Cardiac muscle cell (in vitro differentiated cells and primary cell): ENCODE measurements at regions not wholly inside any gene's neighbourhood (a gene's known extent, or its start where the extent isn't known, plus 50 kb on each side); places are given as distances from the start of the nearest gene placed in this dataset.
A peak's percentile ranks its signal among the peaks of the same experiment; 100 is the strongest.

Source experiments
- DNase-seq, 2 donors: peaks; one replicate each; pipeline versions ENCODE4 v3.0.0 to v3.0.0-alpha.2; 2010 to 2017; ENCODE audit warnings: low read depth in 1 of 2, low spot score in 1 of 2
- H3K27ac ChIP-seq: fragments of 200-600 bp; sonication (generic); 2 replicates; pipeline ENCODE4 v1.5.1; 2016
- H3K27me3 ChIP-seq: fragments of 200-600 bp; sonication (generic); 2 replicates; pipeline ENCODE4 v1.6.0; 2016; ENCODE audit warnings: control low read depth
- H3K36me3 ChIP-seq: fragments of 200-600 bp; sonication (generic); 2 replicates; pipeline ENCODE4 v1.5.1; 2016; ENCODE audit warnings: control low read depth
- H3K4me1 ChIP-seq: fragments of 200-600 bp; sonication (generic); 2 replicates; pipeline ENCODE4 v1.8.1; 2017; ENCODE audit warnings: low read depth, mild to moderate bottlenecking, mixed run types
- H3K4me3 ChIP-seq: fragments of 200-600 bp; sonication (generic); 2 replicates; pipeline ENCODE4 v1.5.1; 2016; ENCODE audit warnings: mild to moderate bottlenecking
- H3K9me3 ChIP-seq: fragments of 200-600 bp; sonication (generic); 2 replicates; pipeline ENCODE4 v1.5.1; 2017; ENCODE audit warnings: low read depth, mild to moderate bottlenecking, control low read depth
- CTCF ChIP-seq: IDR thresholded peaks from 2 replicates; pipeline ENCODE4 v1.5.1; 2012; ENCODE audit warnings: low read depth, mild to moderate bottlenecking, low read length

GRCh38 chr2:76275788-76276187 lies 565.1 kb upstream of the GCFC2 start:
- Histone ChIP-seq H3K4me1 (no peaks in the 10 kb centered on the region), H3K4me3 (no peak overlapping the region), H3K9me3 (no peaks in the 10 kb centered on the region), H3K36me3 (no peaks in the 10 kb centered on the region), H3K27me3 (no peaks in the 10 kb centered on the region), H3K27ac (no peak overlapping the region)
- TF ChIP-seq CTCF: no peak
- DNase-seq: no peak

- Histone ChIP-seq H3K4me3 (no peak overlapping the region), H3K27me3 (no peaks in the 10 kb centered on the region), H3K4me1 (peaks cover 4% of the 10 kb centered on the region), H3K27ac (no peak overlapping the region), H3K36me3 (no peaks in the 10 kb centered on the region), H3K9me3 (no peaks in the 10 kb centered on the region)
- TF ChIP-seq CTCF: no peak
- DNase-seq: no peak
These were observed 564.0 kb upstream of the GCFC2 start for GRCh38 chr2:76274676-76275075.

- TF ChIP-seq CTCF: no peak
- Histone ChIP-seq H3K27ac (no peak overlapping the region), H3K4me3 (no peak overlapping the region), H3K36me3 (no peaks in the 10 kb centered on the region), H3K4me1 (peaks cover 6% of the 10 kb centered on the region), H3K27me3 (no peaks in the 10 kb centered on the region), H3K9me3 (no peaks in the 10 kb centered on the region)
- DNase-seq: no peak
These were observed 563.4 kb upstream of the GCFC2 start for GRCh38 chr2:76274160-76274559.

GRCh38 chr2:76270096-76270710 lies 559.5 kb upstream of the GCFC2 start:
- Histone ChIP-seq H3K9me3 (no peaks in the 10 kb centered on the region), H3K4me1 (peaks cover 11% of the 10 kb centered on the region), H3K4me3 (no peak overlapping the region), H3K36me3 (no peaks in the 10 kb centered on the region), H3K27me3 (no peaks in the 10 kb centered on the region), H3K27ac (no peak overlapping the region)
- TF ChIP-seq CTCF: no peak
- no peak for DNase-seq

GRCh38 chr2:76268902-76269620 lies 558.3 kb upstream of the GCFC2 start:
- H3K27me3 ChIP-seq: no peaks in the 10 kb centered on the region
- TF ChIP-seq CTCF: no peak
- H3K4me3 ChIP-seq: no peak overlapping the region
- H3K27ac ChIP-seq: peak overlapping the region; percentile 23
- no peaks in the 10 kb centered on the region for H3K36me3 ChIP-seq
- peak in 1 of 2 donors; percentile 25 for DNase-seq
- H3K4me1 ChIP-seq: peaks cover 11% of the 10 kb centered on the region
- H3K9me3 ChIP-seq: no peaks in the 10 kb centered on the region
